Gastrocnemius medialis (tissue), 4 donors: ENCODE measurements at regions not wholly inside any gene's neighbourhood (a gene's known extent, or its start where the extent isn't known, plus 50 kb on each side); places are given as distances from the start of the nearest gene placed in this dataset.
"Not testable (repeated sequence)": the region's sequence is repeated elsewhere in the genome, so short reads cannot be mapped to it uniquely, and the experiment has no call there.

Experiments used
- ATAC-seq, 2 donors: fragments of 150-250 bp; one replicate each; pipeline ENCODE4 v1.9.1; 2016
- DNase-seq, 2 donors: peaks; one replicate each; pipeline ENCODE4 v3.0.0-alpha.2; 2019
- H3K27ac ChIP-seq, 4 donors: fragments of 200-600 bp; sonication (generic); 1 replicate in 1 of 4; 2 replicates in 3 of 4; pipeline ENCODE4 v1.5.1; 2016 to 2018; ENCODE audit warnings: mild to moderate bottlenecking in 2 of 4, moderate library complexity in 1 of 4
- H3K27me3 ChIP-seq, 3 donors: fragments of 200-600 bp; sonication (generic) in 2 of 3; 1 replicate in 1 of 3; 2 replicates in 2 of 3; pipeline versions ENCODE4 v1.5.1 to v1.6.0; 2016 to 2019; ENCODE audit warnings: mild to moderate bottlenecking in 1 of 3, moderate library complexity in 1 of 3
- H3K36me3 ChIP-seq, 2 donors: fragments of 200-600 bp; sonication (generic) in 1 of 2; one replicate each; pipeline ENCODE4 v1.5.1; 2017 to 2018
- H3K4me1 ChIP-seq, 2 donors: fragments of 200-600 bp; sonication (generic) in 1 of 2; one replicate each; pipeline ENCODE4 v1.5.1; 2016 to 2017; ENCODE audit warnings: mild to moderate bottlenecking in 2 of 2
- H3K4me3 ChIP-seq, 4 donors: fragments of 200-600 bp; sonication (generic) in 3 of 4; 1 replicate in 1 of 4; 2 replicates in 3 of 4; pipeline ENCODE4 v1.5.1; 2016 to 2019; ENCODE audit warnings: mild to moderate bottlenecking in 2 of 4
- H3K9me3 ChIP-seq, 3 donors: fragments of 200-600 bp; sonication (generic) in 2 of 3; 1 replicate in 1 of 3; 2 replicates in 2 of 3; pipeline ENCODE4 v1.5.1; 2016 to 2019
- POLR2A ChIP-seq, 2 donors: fragments of 450-650 bp; IDR thresholded peaks; one replicate each; pipeline ENCODE4 v1.6.1; 2017; ENCODE audit warnings: antibody characterized with exemption in 2 of 2, mild to moderate bottlenecking in 2 of 2, moderate library complexity in 2 of 2
- in situ Hi-C, 4 donors: fragments of 200-750 bp; cut with MboI; loops; one replicate each; pipeline versions ENCODE4 v1.15.0 to v1.8.0; 2017; ENCODE audit warnings: low sequenced_read_pairs in 4 of 4
- intact Hi-C: fragments of 100-400 bp; cut with DNase I; formaldehyde crosslinking; loops from one replicate; pipeline ENCODE4 v1.15.1; 2023; ENCODE audit warnings: low total_unique reads
- TF ChIP-seq, protein P1 (sequence below), 5 experiments: fragments of 450-650 bp in 3 of 5; fragments of 200-600 bp in 2 of 5; sonication (generic) in 2 of 5; IDR thresholded peaks in 4 of 5; conservative IDR thresholded peaks in 1 of 5; 1 replicate in 4 of 5; 2 replicates in 1 of 5; pipeline ENCODE4 v1.5.1; 2016 to 2019; ENCODE audit warnings: antibody characterized with exemption in 5 of 5, mild to moderate bottlenecking in 3 of 5, moderate library complexity in 3 of 5

- in situ Hi-C loops (no loop called here), intact Hi-C loops (no loop called here)
- Histone ChIP-seq H3K27ac (no peak overlapping the region), H3K4me3 (no peak overlapping the region), H3K27me3 (no peaks in the 10 kb centered on the region), H3K9me3 (no peaks in the 10 kb centered on the region), H3K4me1 (no peaks in the 10 kb centered on the region), H3K36me3 (no peaks in the 10 kb centered on the region)
- TF ChIP-seq POLR2A (IDR thresholded peaks at IDR 0.05): no peak
- TF ChIP-seq, protein P1, sequence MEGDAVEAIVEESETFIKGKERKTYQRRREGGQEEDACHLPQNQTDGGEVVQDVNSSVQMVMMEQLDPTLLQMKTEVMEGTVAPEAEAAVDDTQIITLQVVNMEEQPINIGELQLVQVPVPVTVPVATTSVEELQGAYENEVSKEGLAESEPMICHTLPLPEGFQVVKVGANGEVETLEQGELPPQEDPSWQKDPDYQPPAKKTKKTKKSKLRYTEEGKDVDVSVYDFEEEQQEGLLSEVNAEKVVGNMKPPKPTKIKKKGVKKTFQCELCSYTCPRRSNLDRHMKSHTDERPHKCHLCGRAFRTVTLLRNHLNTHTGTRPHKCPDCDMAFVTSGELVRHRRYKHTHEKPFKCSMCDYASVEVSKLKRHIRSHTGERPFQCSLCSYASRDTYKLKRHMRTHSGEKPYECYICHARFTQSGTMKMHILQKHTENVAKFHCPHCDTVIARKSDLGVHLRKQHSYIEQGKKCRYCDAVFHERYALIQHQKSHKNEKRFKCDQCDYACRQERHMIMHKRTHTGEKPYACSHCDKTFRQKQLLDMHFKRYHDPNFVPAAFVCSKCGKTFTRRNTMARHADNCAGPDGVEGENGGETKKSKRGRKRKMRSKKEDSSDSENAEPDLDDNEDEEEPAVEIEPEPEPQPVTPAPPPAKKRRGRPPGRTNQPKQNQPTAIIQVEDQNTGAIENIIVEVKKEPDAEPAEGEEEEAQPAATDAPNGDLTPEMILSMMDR (IDR thresholded peaks at IDR 0.05 in 4 of 5, conservative IDR thresholded peaks at IDR 0.05 in 1 of 5): no peak
- ATAC-seq (no peak), DNase-seq (no peak)
Measured at GRCh38 chr3:65130782-65131181, 443.0 kb upstream of the ADAMTS9 start.

- DNase-seq: no peak
- H3K36me3 ChIP-seq: no peaks in the 10 kb centered on the region
- H3K4me3 ChIP-seq: no peak overlapping the region
- intact Hi-C loops: no loop called here
- no peaks in the 10 kb centered on the region for H3K9me3 ChIP-seq
- TF ChIP-seq, protein P1 (IDR thresholded peaks at IDR 0.05 in 4 of 5, conservative IDR thresholded peaks at IDR 0.05 in 1 of 5): no peak
- no peak for TF ChIP-seq POLR2A (IDR thresholded peaks at IDR 0.05)
- H3K27ac ChIP-seq: no peak overlapping the region
- in situ Hi-C loops: no loop called here
- ATAC-seq: no peak
- no peaks in the 10 kb centered on the region for H3K4me1 ChIP-seq
- H3K27me3 ChIP-seq: no peaks in the 10 kb centered on the region
Measured at GRCh38 chr3:65128346-65128745, 440.5 kb upstream of the ADAMTS9 start.

- Histone ChIP-seq H3K4me1 (no peaks in the 10 kb centered on the region), H3K36me3 (no peaks in the 10 kb centered on the region), H3K9me3 (no peaks in the 10 kb centered on the region), H3K27me3 (no peaks in the 10 kb centered on the region), H3K27ac (no peak overlapping the region), H3K4me3 (no peak overlapping the region)
- TF ChIP-seq, protein P1 (IDR thresholded peaks at IDR 0.05 in 4 of 5, conservative IDR thresholded peaks at IDR 0.05 in 1 of 5): no peak
- no peak for TF ChIP-seq POLR2A (IDR thresholded peaks at IDR 0.05)
- in situ Hi-C loops (no loop called here), intact Hi-C loops (no loop called here)
- DNase-seq (no peak), ATAC-seq (no peak)
Measured at GRCh38 chr3:65126527-65127410, 439.0 kb upstream of the ADAMTS9 start.

DNA sequence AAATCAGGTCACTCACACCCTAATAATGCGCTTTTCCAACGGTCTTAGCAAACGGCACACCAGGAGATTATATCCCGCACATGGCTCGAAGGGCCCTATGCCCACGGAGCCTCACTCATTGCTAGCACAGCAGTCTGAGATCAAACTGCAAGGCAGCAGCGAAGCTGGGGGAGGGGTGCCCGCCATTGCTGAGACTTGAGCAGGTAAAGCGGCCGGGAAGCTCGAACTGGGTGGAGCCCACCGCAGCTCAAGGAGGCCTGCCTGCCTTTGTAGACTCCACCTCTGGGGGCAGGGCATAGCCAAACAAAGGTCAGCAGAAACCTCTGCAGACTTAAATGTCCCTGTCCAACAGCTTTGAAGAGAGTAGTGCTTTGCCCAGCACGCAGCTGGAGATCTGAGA lies 432.4 kb upstream of the ADAMTS9 start:
- in situ Hi-C loops, H3K9me3 ChIP-seq, H3K36me3 ChIP-seq, H3K27me3 ChIP-seq, ATAC-seq, H3K4me1 ChIP-seq, H3K4me3 ChIP-seq, DNase-seq, H3K27ac ChIP-seq, intact Hi-C loops: not testable (repeated sequence)

DNA sequence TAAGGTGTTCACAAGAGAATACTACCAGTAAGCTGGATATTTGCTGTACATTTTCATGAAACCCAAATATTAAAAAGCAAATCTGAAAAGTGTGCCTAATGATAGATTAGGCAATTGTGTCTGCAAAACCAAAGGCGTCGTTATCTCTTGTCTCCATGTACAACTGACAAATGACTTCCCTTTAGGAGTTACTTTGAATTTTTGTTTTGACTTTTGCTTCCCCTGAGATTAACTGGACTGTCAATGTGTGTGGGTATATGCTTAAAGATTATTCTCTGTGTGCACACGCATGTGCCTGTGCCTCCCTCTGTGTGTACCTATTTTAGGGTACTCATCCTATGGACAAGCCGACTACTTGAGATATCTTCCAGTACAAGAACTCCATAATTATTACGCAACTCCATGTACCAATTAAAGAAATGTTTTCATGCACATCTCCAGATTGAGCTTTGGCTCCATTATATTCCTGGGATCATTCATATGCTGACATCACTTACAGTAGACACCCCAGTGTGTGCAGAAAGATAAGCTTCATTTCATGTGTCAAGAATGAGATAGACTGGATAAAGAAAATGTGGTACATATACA lies 431.2 kb upstream of the ADAMTS9 start:
- Histone ChIP-seq H3K9me3 (no peaks in the 10 kb centered on the region), H3K4me1 (no peaks in the 10 kb centered on the region), H3K27me3 (no peaks in the 10 kb centered on the region), H3K4me3 (no peak overlapping the region), H3K36me3 (no peaks in the 10 kb centered on the region), H3K27ac (no peak overlapping the region)
- DNase-seq (no peak), ATAC-seq (no peak)
- in situ Hi-C loops (no loop called here), intact Hi-C loops (no loop called here)
- no peak for TF ChIP-seq POLR2A (IDR thresholded peaks at IDR 0.05)
- TF ChIP-seq, protein P1 (IDR thresholded peaks at IDR 0.05 in 4 of 5, conservative IDR thresholded peaks at IDR 0.05 in 1 of 5): no peak
